H1 (cell line): ENCODE measurements at regions not wholly inside any gene's neighbourhood (a gene's known extent, or its start where the extent isn't known, plus 50 kb on each side); places are given as distances from the start of the nearest gene placed in this dataset.

ENCODE experiments used
- CTCF ChIA-PET: fragments of 300-600 bp; sonication (Branson Sonifier 250); formaldehyde crosslinking; loops from one replicate; lab custom pipeline; 2021; ENCODE audit not compliant: partially characterized antibody; lab: Charles Lee
- POLR2A ChIA-PET: fragments of 300-600 bp; sonication (Branson Sonifier 250); formaldehyde crosslinking; loops from one replicate; lab custom pipeline; 2021; ENCODE audit warnings: inconsistent platforms; ENCODE audit not compliant: partially characterized antibody; lab: Charles Lee
- DNase-seq, 2 experiments: peaks; one replicate each; pipeline versions ENCODE4 v3.0.0 to v3.0.0-alpha.2; 2010 to 2022; ENCODE audit warnings: low spot score in 2 of 2, low read depth in 1 of 2, mixed read lengths in 1 of 2
- FAIRE-seq: peaks from 2 replicates; lab custom pipeline; 2011; peaks lifted over from hg19 to GRCh38; lab: Jason Lieb, UNC
- H2AFZ ChIP-seq: 2 replicates; pipeline ENCODE4 v1.8.1; 2012; ENCODE audit warnings: low read length, inconsistent platforms
- H2AK5ac ChIP-seq: 2 replicates; pipeline ENCODE4 v1.6.1; 2013; ENCODE audit warnings: low read depth, low read length
- H2BK120ac ChIP-seq: replicated peaks from 2 replicates; pipeline ENCODE3; 2013; ENCODE audit warnings: low read depth, low read length, inconsistent platforms
- H2BK12ac ChIP-seq: 2 replicates; pipeline ENCODE4 v1.6.1; 2013; ENCODE audit warnings: low read depth, low read length
- H2BK15ac ChIP-seq: 2 replicates; pipeline ENCODE4 v1.6.1; 2013; ENCODE audit warnings: low read length
- H2BK20ac ChIP-seq: 2 replicates; pipeline ENCODE4 v1.6.1; 2013; ENCODE audit warnings: low read length
- H2BK5ac ChIP-seq: 2 replicates; pipeline ENCODE4 v1.6.1; 2013; ENCODE audit warnings: low read depth, low read length
- H3K14ac ChIP-seq: 2 replicates; pipeline ENCODE4 v1.6.1; 2013; ENCODE audit warnings: inconsistent platforms; ENCODE audit not compliant: insufficient read length
- H3K18ac ChIP-seq: 2 replicates; pipeline ENCODE4 v1.6.1; 2013; ENCODE audit warnings: low read length; ENCODE audit errors: extremely low read depth
- H3K23ac ChIP-seq: 2 replicates; pipeline ENCODE4 v1.6.1; 2013; ENCODE audit warnings: inconsistent platforms; ENCODE audit not compliant: insufficient read length
- H3K23me2 ChIP-seq: 2 replicates; pipeline ENCODE4 v1.6.1; 2013; ENCODE audit warnings: low read depth, low read length
- H3K27ac ChIP-seq: 2 replicates; pipeline ENCODE4 v1.6.1; 2011; ENCODE audit warnings: low read depth, low read length, inconsistent platforms
- H3K27me3 ChIP-seq, 4 experiments: replicated peaks in 1 of 4; 1 replicate in 1 of 4; 2 replicates in 3 of 4; pipeline versions ENCODE4 v1.6.1 to v1.8.1; 2011 to 2013; ENCODE audit warnings: low read length in 3 of 4, mild to moderate bottlenecking in 3 of 4, inconsistent platforms in 2 of 4, mixed read lengths in 2 of 4, moderate library complexity in 1 of 4; ENCODE audit not compliant: control insufficient read depth in 3 of 4, insufficient read depth in 3 of 4; ENCODE audit errors: extremely low read depth in 1 of 4
- H3K36me3 ChIP-seq, 4 experiments: 2 replicates each; pipeline versions ENCODE4 v1.6.1 to v1.8.1; 2011 to 2013; ENCODE audit warnings: mild to moderate bottlenecking in 4 of 4, low read length in 3 of 4, moderate library complexity in 2 of 4, control low read depth in 1 of 4, inconsistent platforms in 1 of 4; ENCODE audit not compliant: insufficient read depth in 4 of 4, control insufficient read depth in 2 of 4
- H3K4ac ChIP-seq: replicated peaks from 2 replicates; pipeline ENCODE3; 2013; ENCODE audit warnings: low read length, low read depth, mixed read lengths, inconsistent platforms; ENCODE audit not compliant: insufficient read length
- H3K4me1 ChIP-seq, 4 experiments: replicated peaks in 1 of 4; 1 replicate in 1 of 4; 2 replicates in 3 of 4; pipeline versions ENCODE4 v1.6.1 to v1.8.1; 2011 to 2013; ENCODE audit warnings: low read length in 3 of 4, inconsistent platforms in 2 of 4, mixed read lengths in 1 of 4; ENCODE audit not compliant: insufficient read depth in 4 of 4, control insufficient read depth in 3 of 4
- H3K4me2 ChIP-seq, 2 experiments: 2 replicates each; pipeline versions ENCODE4 v1.6.1 to v1.8.1; 2011 to 2013; ENCODE audit warnings: low read depth in 2 of 2, low read length in 2 of 2, control low read depth in 1 of 2, inconsistent platforms in 1 of 2, mild to moderate bottlenecking in 1 of 2; ENCODE audit not compliant: insufficient read depth in 1 of 2
- H3K4me3 ChIP-seq, 4 experiments: fragments of 200-600, 300-600 bp in 1 of 4; sonication (generic), shearing (Covaris generic), sonication (Bioruptor Twin) in 1 of 4; 2 replicates each; pipeline versions ENCODE4 v1.5.1 to v1.8.1; 2011 to 2016; ENCODE audit warnings: low read length in 4 of 4, low read depth in 3 of 4, control low read depth in 2 of 4, inconsistent platforms in 2 of 4, mild to moderate bottlenecking in 2 of 4, mixed read lengths in 1 of 4, moderate library complexity in 1 of 4; ENCODE audit not compliant: insufficient read depth in 2 of 4; ENCODE audit errors: extremely low read depth in 1 of 4
- H3K56ac ChIP-seq: replicated peaks from 2 replicates; pipeline ENCODE3; 2013; ENCODE audit warnings: low read depth, mild to moderate bottlenecking, mixed read lengths, low read length, inconsistent platforms; ENCODE audit not compliant: insufficient read length
- H3K79me1 ChIP-seq: 2 replicates; pipeline ENCODE4 v1.6.1; 2013; ENCODE audit warnings: low read depth, low read length, control low read depth
- H3K79me2 ChIP-seq, 2 experiments: 2 replicates each; pipeline versions ENCODE4 v1.6.1 to v1.8.1; 2012 to 2013; ENCODE audit warnings: low read length in 2 of 2, mild to moderate bottlenecking in 2 of 2, inconsistent platforms in 1 of 2; ENCODE audit not compliant: insufficient read depth in 2 of 2, control insufficient read depth in 1 of 2
- H3K9ac ChIP-seq, 4 experiments: replicated peaks in 1 of 4; 1 replicate in 1 of 4; 2 replicates in 3 of 4; pipeline versions ENCODE4 v1.6.1 to v1.8.1; 2011 to 2013; ENCODE audit warnings: low read depth in 3 of 4, low read length in 3 of 4, control low read depth in 2 of 4, mild to moderate bottlenecking in 2 of 4, moderate library complexity in 2 of 4, inconsistent platforms in 1 of 4; ENCODE audit errors: extremely low read depth in 1 of 4
- H3K9me3 ChIP-seq, 2 experiments: 2 replicates each; pipeline versions ENCODE4 v1.6.1 to v1.8.1; 2012 to 2013; ENCODE audit warnings: mild to moderate bottlenecking in 2 of 2, moderate library complexity in 2 of 2, control low read depth in 1 of 2, inconsistent platforms in 1 of 2, low read depth in 1 of 2, low read length in 1 of 2, mixed read lengths in 1 of 2; ENCODE audit not compliant: insufficient read depth in 2 of 2
- H4K20me1 ChIP-seq, 2 experiments: replicated peaks in 1 of 2; 2 replicates each; pipeline versions ENCODE3 to v1.8.1; 2011 to 2013; ENCODE audit warnings: inconsistent platforms in 2 of 2, low read length in 2 of 2, mild to moderate bottlenecking in 1 of 2; ENCODE audit not compliant: insufficient read depth in 2 of 2, control insufficient read depth in 1 of 2
- H4K5ac ChIP-seq: 2 replicates; pipeline ENCODE4 v1.6.1; 2013; ENCODE audit warnings: low read length, low read depth, mixed read lengths, inconsistent platforms; ENCODE audit not compliant: insufficient read length
- H4K8ac ChIP-seq: 2 replicates; pipeline ENCODE4 v1.8.0; 2013; ENCODE audit warnings: mild to moderate bottlenecking, moderate library complexity, low read length, inconsistent platforms; ENCODE audit not compliant: insufficient read depth; ENCODE audit errors: extremely low read depth
- H4K91ac ChIP-seq: replicated peaks from 2 replicates; pipeline ENCODE3; 2013; ENCODE audit warnings: low read length, mixed read lengths, inconsistent platforms; ENCODE audit not compliant: insufficient read length
- GTF2F1 ChIP-seq: IDR thresholded peaks from 2 replicates; pipeline ENCODE4 v1.6.1; 2012; ENCODE audit warnings: low read depth, low read length, improper control_type of control experiment, borderline replicate concordance
- NANOG ChIP-seq: IDR thresholded peaks from 2 replicates; pipeline ENCODE4 v1.6.1; 2011; ENCODE audit warnings: low read length, low read depth, mild to moderate bottlenecking, inconsistent platforms; ENCODE audit not compliant: insufficient read depth, poor library complexity, severe bottlenecking
- RFX5 ChIP-seq: IDR thresholded peaks from 2 replicates; pipeline ENCODE4 v1.6.1; 2011; ENCODE audit warnings: low read depth, low read length, improper control_type of control experiment, borderline replicate concordance
- SP4 ChIP-seq: IDR thresholded peaks from 2 replicates; pipeline ENCODE4 v1.6.1; 2012; ENCODE audit warnings: low read length, inconsistent platforms
- TAF1 ChIP-seq: IDR thresholded peaks from 2 replicates; pipeline ENCODE4 v1.6.1; 2011; ENCODE audit warnings: mild to moderate bottlenecking, low read depth, low read length
- whole genome bisulfite sequencing, 2 experiments: shearing (Covaris generic) in 1 of 2; methylation state at CpG; one replicate each; pipeline versions ENCODE4 v1.1.6 to v1.1.7; 2013 to 2015; ENCODE audit warnings: low lambda C conversion rate in 2 of 2, mixed read lengths in 2 of 2, inconsistent platforms in 1 of 2, low coverage in 1 of 2, missing lambda C conversion rate in 1 of 2; ENCODE audit not compliant: insufficient replicate concordance in 2 of 2, insufficient coverage in 1 of 2, insufficient read length in 1 of 2; ENCODE audit errors: extremely low coverage in 1 of 2, missing lambda C conversion rate in 1 of 2; 5-methylcytosine and 5-hydroxymethylcytosine counted together

GRCh38 chr16:79926451-79927205 lies 326.1 kb upstream of the MAF start:
- H2BK20ac ChIP-seq: no peak overlapping the region
- no peak for DNase-seq
- no peak overlapping the region for H3K18ac ChIP-seq
- no peaks in the 10 kb centered on the region for H3K9me3 ChIP-seq
- no peak overlapping the region for H2BK15ac ChIP-seq
- no peak overlapping the region for H2BK120ac ChIP-seq
- H3K14ac ChIP-seq: no peak overlapping the region
- H3K4me1 ChIP-seq: no peaks in the 10 kb centered on the region
- no peak overlapping the region for H2AK5ac ChIP-seq
- no peak overlapping the region for H3K4ac ChIP-seq
- H3K27me3 ChIP-seq: no peaks in the 10 kb centered on the region
- H3K4me2 ChIP-seq: no peak overlapping the region
- H4K8ac ChIP-seq: no peak overlapping the region
- H4K20me1 ChIP-seq: no peaks in the 10 kb centered on the region
- no peak overlapping the region for H4K91ac ChIP-seq
- H3K79me2 ChIP-seq: no peaks in the 10 kb centered on the region
- H4K5ac ChIP-seq: no peak overlapping the region
- no peak overlapping the region for H3K27ac ChIP-seq
- WGBS, 2 experiments: 88% methylated on average over 11 of the region's 11 CpGs; no CpG with 5 or more reads in 1 of the 2 experiments
- no peak overlapping the region for H2BK5ac ChIP-seq
- no peaks in the 10 kb centered on the region for H3K79me1 ChIP-seq
- H3K23ac ChIP-seq: no peak overlapping the region
- no peak overlapping the region for H3K9ac ChIP-seq
- POLR2A ChIA-PET: no interaction called here
- H2AFZ ChIP-seq: no peak overlapping the region
- H3K56ac ChIP-seq: no peak overlapping the region
- no peak overlapping the region for H2BK12ac ChIP-seq
- CTCF ChIA-PET: no interaction called here
- TF ChIP-seq NANOG: no peak
- TF ChIP-seq RFX5: no peak
- no peak for TF ChIP-seq SP4
- no peak for TF ChIP-seq GTF2F1
- TF ChIP-seq TAF1: no peak
- H3K4me3 ChIP-seq: no peak overlapping the region
- H3K23me2 ChIP-seq: no peaks in the 10 kb centered on the region; the same call in 1 of the 2 replicates
- no peak for FAIRE-seq
- H3K36me3 ChIP-seq: no peaks in the 10 kb centered on the region
